Germinal center (tissue), 1 donor: ENCODE measurements at regions not wholly inside any gene's neighbourhood (a gene's known extent, or its start where the extent isn't known, plus 50 kb on each side); places are given as distances from the start of the nearest gene placed in this dataset.
"Not testable (repeated sequence)": the region's sequence is repeated elsewhere in the genome, so short reads cannot be mapped to it uniquely, and the experiment has no call there.

Experiments
- DNase-seq: peaks from one replicate; pipeline ENCODE4 v3.0.0; 2012; ENCODE audit warnings: mixed read lengths, low spot score

DNA sequence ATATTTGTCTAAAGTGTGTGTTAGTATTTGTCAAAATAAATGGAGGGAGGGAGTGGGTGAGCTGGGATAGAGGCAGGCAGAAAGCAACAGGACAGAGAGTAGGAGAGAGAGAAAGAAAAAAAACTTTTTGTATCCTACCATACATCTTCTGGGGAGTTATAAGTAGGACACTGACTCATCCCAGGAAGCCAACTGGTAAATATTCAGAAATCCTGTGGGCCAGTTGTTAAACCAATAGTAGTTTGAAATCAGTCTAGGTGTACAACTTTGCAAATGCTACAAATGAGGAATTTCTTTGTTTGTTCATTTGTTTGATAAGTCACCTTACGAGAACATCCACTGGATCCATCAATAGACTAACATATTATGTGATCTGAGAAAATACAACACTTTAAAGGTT is 980.9 kb downstream of the GATA3 start:
- DNase-seq: no peak

DNA sequence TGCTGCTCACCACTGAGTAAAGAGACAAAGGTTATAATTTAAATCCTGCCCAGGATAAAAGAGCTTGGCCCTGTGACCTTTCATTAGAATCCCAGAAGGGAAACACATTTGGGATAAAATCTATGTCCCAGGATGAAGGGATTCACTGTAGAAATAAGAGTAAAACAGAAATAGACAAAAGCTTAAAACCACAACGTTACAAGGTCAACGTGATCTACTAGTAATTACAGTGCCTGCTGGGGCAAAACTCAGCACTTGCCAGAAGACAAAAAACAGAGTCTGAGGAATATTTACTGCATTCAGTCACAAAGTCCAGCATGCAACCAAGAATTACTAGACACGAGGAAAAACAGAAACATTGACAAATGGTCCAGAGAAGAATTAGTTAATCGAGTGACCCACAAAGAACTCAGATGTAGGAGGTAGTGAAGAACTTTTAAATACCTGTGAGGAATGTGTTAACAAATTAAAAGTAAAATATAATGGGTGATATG is 982.3 kb downstream of the GATA3 start:
- no peak for DNase-seq

DNA sequence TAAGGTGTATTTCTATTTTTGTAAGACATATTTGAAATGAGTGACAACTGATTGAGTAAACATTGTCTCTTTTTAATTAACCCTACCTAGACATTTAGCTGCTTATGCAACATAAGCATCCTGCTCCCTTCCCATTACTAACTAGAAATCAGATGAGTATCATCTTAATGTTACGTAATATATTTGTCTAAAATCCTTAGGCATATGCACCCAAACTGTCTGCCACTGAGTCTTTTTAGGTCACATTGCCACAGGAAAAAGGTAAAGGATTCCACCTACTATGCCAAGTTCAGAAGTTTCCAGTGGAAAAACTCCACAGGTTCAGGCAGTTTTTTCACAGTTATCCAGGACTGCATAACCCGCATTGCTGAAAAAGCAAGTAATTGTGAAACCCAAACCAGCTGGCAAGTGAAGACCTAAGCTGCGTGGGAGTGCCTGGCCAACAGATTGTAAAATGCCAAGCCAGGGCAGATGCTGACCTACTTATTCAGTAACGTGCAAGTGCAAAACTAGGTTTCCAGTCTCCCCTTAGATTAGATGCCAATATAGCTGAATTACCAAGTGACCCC is 983.7 kb downstream of the GATA3 start:
- no peak for DNase-seq

DNA sequence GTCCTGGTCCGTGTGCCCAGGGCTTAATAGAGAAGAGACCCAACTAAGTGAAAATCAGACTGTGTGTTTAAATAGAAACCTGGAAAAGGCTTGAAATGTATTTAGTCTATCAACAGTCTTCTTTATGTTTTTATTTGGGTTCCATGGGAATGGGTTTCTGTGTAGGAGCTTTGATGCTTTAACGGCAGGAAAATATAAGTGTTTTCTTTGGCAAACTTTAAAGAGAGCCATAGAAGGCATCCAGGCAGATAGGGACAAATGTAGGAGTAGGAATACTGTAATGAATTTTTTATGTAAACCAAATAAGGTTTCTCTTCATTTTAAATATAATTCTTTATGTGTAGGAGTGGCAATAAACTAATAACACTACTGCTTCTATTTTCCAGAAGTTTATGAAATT is 989.0 kb downstream of the GATA3 start:
- no peak for DNase-seq

DNA sequence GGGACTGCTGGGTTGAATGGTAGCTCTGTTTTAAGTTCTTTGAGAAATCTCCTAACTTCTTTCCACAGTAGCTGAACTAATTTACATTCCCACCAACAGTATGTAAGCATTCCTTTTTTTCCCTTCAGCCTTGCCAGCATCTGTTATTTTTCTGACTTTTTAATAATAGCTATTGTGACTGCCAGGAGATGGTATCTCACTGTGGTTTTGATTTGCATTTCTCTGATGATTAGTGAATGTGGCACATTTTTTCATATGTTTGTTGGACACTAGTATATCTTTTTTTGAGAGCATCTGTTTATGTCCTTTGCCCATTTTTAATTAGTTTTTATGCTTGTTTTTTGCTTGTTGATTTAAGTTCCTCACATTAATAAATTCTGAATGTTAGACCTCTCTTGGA is 990.8 kb downstream of the GATA3 start:
- no peak for DNase-seq

DNA sequence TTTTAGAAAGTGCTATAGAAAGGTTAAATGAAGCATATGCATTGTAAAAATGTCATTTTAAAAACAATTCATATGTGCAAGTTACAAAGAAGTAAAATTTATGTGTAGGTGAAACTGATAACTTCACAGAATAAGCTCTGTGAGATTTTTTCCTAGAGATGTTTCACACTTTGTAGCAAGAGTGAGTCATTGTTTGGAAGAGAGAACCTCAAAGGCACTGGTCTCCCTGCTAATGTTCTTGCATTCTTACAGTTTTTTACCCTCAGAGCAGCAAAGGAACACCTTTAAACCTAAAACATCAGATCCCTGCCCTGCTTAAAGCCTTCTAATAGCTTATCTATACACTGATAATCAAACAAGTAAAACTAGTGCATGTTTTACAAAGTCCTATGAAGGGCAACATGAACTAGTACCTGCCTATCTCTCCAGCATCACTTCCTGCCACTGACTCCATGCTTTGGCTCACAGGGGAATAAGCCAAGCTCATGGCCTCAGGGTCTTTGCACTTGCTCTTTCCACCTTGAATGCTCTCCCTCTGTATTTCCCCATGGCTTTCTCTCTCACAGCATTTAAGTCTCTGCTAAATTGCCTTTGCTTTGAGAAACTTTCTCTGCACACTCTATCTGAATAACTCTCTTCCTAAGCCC is 997.0 kb downstream of the GATA3 start:
- DNase-seq: no peak

DNA sequence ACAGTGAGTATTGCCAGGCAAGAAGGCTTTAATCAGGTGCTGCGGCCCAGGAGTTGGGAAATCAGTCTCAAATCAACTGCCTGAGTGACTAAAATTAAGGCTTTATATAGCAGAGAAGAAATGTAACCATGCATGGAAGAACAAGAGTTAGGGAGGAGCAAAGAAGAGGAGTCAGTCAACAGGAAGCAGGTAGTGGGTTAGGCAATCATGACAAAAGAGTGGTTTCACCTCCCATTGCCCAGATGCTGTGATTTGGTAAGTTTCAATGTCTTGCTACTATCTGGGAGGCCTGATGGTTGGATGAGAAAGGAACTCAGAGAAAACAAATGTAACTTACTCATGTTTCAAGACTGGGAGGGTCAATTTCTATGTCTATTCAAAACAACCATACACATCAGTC is 998.3 kb downstream of the GATA3 start:
- DNase-seq: no peak

DNA sequence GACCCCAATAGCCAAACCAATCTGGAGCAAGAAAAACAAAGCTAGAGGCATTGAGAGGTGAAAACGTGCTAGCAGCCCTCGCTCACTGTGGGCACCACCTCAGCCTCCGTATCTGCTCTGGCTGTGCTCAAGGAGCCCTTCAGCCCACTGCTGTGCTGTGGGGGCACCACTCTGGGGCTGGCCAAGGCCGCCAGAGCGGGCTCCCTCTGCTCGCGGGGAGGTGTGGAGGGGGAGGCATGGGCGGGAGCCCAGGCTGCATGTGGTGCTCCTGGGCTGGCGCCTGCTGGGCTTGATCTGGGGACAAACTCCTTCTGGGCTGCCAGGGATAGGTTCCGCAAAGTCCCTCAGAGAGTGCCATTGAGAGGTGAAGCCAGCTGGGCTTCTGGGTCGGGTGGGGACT is 1002.0 kb downstream of the GATA3 start:
- no peak for DNase-seq

DNA sequence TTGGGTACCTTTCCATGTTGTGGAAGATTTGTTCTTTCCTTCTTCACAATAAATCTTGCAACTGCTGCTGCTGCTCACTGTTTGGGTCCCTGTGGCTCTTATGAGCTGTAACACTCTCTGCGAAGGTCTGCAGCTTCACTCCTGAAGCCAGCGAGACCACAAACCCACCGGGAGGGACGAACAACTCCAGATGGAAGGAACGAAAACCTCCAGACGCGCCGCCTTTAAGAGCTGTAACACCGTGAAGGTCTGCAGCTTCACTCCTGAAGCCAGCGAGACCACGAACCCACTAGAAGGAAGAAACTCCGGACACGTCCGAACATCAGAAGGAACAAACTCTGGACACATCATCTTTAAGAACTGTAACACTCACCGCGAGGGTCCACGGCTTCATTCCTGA is 1002.8 kb downstream of the GATA3 start:
- DNase-seq: not testable (repeated sequence)

DNA sequence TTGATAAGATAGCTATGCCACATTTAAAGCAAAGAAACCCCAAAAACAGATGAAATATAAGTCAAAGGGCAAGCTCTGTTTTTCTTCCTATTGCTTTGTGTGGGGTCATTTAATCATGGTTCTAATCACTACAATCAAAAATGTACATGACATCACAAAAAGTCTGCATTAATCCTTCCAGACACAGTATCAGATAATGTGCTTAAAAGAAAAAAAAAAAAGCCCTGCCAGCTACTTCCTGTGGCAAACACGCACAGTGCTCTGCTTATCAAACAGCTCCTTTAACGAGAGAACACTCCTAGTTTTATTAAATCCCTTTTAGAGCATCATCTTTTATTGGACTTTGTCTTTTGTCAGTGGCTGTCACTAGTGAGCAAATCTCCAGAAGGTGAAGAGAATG is 1005.8 kb downstream of the GATA3 start:
- no peak for DNase-seq

DNA sequence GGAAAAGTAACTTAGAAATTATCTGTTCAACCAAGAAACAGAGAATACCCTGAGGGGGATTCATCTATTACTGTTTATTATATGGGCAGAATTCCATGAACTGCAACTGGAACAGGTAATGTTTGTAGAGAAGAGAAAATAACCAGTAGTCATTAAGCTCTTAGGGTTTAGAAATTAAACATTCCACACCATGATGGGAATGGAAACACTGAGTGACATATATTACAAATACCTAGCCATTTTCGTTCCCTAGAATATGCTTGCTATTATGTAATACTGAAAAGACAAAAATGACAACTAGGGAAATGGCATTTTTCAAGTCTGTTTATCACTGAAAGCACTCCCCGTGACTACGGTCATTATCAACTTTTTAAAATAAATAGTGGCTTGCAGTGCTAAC is 1007.4 kb downstream of the GATA3 start:
- DNase-seq: no peak

DNA sequence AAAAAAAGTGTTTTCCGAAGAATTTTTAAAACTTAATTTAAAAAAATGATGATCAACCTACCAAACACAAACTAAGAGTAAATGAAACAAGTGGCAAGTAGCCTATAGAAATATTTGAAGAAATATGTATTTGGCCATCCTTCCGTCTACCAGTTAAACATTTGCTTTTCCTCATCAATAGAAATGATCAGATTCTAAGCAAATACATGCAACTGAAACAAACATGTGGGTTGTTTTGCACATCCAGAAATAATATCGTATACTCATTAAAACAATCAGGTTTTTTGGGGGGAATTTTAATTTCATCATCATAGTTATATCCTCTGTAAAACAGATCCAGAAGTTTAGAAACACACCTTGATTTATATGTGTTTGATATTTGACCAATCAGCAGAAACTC is 1011.7 kb downstream of the GATA3 start:
- no peak for DNase-seq

DNA sequence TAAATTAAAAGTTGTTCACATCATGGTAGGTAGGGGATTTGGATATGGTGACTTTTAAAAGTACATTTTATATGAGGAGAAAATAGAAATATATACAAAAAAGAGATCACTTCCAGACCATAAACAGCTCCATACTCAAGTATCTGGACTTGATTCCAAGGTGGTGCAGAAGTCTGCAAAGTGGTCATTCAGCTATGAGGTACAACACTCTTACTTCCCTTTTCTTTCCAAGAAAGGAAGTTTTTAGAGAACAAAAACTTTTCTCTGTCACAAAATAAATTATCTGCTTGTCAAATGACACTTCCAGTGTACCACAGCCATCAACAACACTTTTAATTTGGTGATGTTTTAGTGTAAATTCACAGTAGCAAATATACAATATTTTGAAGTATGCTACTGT is 1013.5 kb downstream of the GATA3 start:
- DNase-seq: no peak

DNA sequence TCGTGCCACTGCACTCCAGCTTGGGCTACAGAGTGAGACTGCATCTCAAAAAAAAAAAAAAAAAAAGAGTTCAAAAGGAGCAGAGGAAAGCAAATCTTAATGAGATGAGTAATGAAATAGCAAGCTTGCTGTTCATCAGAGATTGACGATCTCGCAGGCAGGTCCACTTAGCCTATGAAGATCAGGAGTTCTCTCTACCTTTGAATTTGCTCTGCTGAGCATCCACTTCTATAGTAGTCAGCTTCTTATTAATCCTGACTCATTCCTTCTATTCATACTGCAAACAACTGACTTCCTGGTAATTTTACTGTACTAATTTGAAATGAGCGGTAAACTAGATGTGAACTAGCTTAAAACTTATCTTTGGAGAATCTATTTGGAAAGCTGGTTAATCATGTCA is 1014.6 kb downstream of the GATA3 start:
- DNase-seq: no peak

DNA sequence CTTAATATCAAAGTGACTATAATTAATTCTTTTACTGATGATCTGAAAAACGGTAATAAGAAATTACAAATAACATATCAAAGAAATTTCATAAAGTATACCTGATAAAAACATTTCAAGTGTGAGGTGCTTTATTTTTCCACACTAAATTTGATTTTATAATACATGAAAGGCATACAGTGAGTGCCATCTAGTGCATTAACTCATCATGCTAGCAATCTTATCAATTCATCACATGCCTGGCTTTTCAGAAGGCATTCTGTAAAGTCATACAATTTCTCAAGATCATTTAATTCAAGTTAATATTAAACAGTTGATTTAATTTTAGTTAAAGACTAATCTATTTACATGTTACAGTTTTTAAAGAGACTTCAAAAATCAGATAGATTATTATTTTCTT is 1020.9 kb downstream of the GATA3 start:
- no peak for DNase-seq

DNA sequence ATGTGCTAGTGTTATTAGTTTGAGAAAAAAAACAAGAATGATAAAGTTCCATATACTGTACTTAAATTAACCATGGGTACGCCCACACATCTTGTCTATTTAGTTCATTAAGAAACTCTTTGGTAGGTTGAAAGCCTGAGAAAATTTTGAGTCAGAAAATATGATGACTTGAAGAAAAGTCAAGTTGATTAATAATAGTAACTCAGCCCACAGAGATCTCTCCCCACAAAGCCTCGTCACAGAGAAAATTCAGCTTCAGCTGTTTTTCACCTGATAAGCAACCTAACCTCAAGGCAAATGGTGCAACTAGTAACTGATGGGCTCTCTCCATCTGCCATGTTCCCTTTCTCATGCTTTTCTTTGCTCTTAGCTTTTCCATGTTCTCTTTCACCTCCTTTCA is 1021.6 kb downstream of the GATA3 start:
- no peak for DNase-seq

DNA sequence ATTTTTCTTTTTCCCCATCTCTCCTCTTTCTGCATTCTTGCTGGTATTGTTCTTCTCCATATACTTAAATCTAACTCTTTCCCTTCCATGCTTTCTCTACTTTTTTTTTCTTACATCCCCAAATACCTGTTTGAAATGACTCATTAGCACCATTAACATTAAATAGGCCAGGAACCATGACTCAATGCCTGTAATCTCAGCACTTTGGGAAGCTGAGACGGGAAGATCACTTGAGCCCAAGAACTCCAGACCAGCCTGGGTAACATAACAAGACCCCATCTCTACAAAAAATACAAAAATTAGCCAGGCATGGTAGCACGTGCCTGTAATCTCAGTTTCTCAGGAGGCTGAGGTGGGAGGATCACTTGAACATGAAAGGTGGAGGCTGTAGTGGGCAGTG is 1026.8 kb downstream of the GATA3 start:
- DNase-seq: no peak

DNA sequence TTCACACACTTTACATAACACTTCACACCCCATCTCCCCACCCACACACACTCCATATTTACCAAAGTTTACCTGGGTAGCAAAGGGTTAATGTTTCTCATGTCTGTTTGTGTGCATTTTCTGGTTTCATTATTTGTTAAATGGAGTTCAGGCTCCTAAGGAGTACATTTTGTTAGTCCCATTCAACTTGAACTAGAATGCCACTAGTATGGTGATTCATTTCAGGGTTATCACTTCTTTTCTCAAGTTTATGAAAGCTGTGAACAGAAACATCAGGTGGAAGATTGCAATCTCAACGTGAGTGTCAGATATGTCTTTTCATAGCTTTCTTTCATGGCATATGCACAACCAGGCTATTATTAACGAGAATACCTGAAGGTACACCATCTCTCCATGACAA is 1027.5 kb downstream of the GATA3 start:
- DNase-seq: no peak

DNA sequence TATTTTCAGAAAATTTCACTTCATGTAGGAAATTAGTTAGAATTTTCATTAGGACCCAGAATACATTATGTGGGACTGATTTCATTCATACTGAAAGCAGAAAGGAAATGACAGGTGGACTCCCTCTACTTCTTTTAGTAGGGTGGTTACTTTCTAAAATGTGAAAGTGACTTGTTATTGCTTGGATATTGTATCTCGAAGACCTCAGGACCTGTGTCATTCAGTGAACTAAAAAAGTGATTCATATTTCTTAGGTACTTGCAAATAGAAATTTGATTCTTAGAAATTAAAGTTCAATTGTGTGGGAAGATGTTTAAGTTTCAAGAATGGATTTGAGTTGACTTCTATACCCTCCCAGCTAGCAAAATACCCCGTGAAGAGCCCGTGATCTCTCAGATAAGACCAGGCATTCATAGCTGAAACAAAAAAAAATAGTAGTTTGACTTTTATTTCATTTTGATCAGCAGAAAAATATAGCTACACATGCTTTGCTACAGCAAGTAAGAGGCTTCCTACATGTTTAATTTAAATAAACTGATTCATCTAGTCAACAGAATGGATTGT is 1037.1 kb downstream of the GATA3 start:
- DNase-seq: no peak

DNA sequence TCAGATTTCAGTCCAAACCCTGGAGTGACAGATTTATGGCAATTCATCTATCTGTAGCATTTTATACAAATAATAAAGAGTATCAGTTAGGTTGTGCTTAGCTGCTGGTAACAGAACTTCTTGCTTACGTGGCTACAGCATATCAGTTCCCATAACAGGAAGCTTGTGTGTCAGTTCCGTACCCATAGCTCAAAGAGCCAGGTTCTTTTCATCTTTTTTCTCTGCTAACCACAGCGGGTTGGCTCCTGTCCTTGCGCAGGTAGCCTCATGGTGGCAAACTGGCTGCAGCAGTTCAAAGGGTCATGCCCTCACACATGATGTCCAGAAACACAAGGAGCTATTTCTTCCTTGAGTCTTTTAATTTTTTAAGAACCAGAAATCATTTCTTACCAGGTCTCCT is 1041.8 kb downstream of the GATA3 start:
- DNase-seq: no peak

DNA sequence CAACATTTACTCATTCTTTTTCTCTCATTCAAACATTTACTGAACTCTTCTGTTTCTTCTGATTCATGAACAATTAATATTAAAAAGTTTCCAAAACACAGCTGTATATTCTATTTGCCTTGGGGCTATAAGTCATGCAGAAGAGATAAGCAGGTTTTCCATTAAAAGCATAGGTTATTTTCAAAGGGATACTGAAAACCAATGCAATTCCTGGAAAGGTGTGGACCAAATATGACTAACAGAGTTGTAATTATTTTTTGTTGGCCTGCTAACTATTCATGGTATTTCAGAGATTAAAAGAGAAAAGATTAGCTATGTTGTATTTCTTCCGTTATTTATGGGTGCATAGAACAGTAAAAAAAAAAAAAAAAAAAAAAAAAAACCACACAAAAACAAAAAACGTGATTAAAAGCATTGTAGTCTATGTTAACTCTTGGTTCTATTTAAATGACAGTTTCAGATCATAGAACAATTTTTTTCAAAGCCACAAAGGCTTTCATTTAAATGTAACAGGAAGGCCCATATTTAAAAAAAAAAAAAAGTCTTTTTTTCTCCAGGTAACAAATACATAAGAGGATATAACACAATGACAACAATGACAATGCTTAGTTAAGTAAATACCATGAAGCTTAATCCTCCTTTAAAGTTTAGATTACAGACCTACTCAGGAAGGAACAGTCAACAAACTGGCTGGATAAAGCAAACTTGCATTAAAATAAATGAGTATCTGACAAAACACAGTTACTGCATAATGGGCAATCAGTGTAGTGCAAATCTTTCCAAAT is 1042.9 kb downstream of the GATA3 start:
- no peak for DNase-seq

DNA sequence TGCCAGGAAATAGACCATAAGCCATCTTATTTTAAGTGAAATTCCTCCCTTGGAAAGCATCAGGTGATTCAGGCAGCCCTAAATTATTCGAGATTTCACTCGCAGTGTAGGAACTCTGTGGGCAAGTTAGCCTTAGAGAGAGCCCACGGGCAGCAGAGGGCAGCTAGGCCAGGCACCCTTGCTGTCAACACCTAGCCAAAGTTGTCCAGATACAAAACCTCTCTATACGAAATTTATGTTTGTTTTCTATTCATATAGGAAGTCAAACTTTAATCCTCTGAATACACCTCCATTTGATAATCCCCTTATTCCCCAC is 1043.5 kb downstream of the GATA3 start:
- DNase-seq: no peak

DNA sequence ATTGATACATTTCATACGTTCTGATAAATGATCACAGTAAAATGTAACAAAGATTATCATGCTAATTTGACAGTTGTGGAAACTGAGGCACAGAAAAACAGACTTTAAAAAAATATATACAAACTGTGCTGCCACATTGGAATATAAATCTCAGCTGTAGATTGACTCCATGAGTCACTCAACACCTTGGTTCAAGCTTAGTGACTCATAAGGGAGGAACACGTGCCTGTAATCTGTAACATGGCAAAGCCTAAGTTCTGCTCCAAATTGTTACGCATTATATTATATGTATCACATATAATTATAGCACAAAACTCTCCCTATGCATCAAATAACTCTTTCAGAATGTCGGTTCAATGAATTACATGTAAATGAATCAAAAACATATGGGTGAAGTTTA is 1047.5 kb downstream of the GATA3 start:
- DNase-seq: no peak
